SU-DHL-6 (cell line): ENCODE measurements at regions not wholly inside any gene's neighbourhood (a gene's known extent, or its start where the extent isn't known, plus 50 kb on each side); places are given as distances from the start of the nearest gene placed in this dataset.

Experiments
- H2AFZ ChIP-seq: fragments of 200-600 bp; sonication (generic); 2 replicates; pipeline ENCODE4 v1.6.1; 2014; ENCODE audit warnings: low read depth, mild to moderate bottlenecking, moderate library complexity, mixed read lengths, antibody characterized with exemption, low read length; ENCODE audit not compliant: severe bottlenecking
- H3F3A ChIP-seq: fragments of 200-600 bp; shearing (Covaris generic); 2 replicates; pipeline ENCODE4 v1.6.0; 2016; ENCODE audit warnings: antibody characterized with exemption, mild to moderate bottlenecking; ENCODE audit not compliant: insufficient read depth
- H3K27ac ChIP-seq: fragments of 200-600 bp; sonication (generic); 2 replicates; pipeline ENCODE4 v1.5.1; 2016; ENCODE audit warnings: low read depth, mild to moderate bottlenecking, low read length, moderate library complexity, mixed read lengths
- H3K27me3 ChIP-seq: fragments of 200-600 bp; sonication (generic), shearing (Covaris generic); 2 replicates; pipeline ENCODE4 v1.6.0; 2014; ENCODE audit warnings: mild to moderate bottlenecking, low read length
- H3K36me3 ChIP-seq: fragments of 200-600 bp; sonication (generic); 2 replicates; pipeline ENCODE4 v1.6.1; 2014; ENCODE audit warnings: mild to moderate bottlenecking, low read length, mixed read lengths
- H3K4me2 ChIP-seq: fragments of 300-600, 200-600 bp; shearing (Covaris generic), sonication (generic); 2 replicates; pipeline ENCODE4 v1.6.0; 2014; ENCODE audit warnings: low read length, low read depth, mild to moderate bottlenecking; ENCODE audit not compliant: poor library complexity, severe bottlenecking
- H3K4me3 ChIP-seq: fragments of 200-600 bp; sonication (generic); 2 replicates; pipeline ENCODE4 v1.5.1; 2014; ENCODE audit warnings: antibody characterized with exemption, low read length, mild to moderate bottlenecking, mixed read lengths; ENCODE audit not compliant: insufficient read depth, poor library complexity, severe bottlenecking
- H3K79me2 ChIP-seq: fragments of 200-600 bp; sonication (generic); 2 replicates; pipeline ENCODE4 v1.6.1; 2014; ENCODE audit warnings: mild to moderate bottlenecking, low read length, moderate library complexity; ENCODE audit not compliant: insufficient read depth
- H3K9ac ChIP-seq: fragments of 200-600 bp; sonication (generic); 2 replicates; pipeline ENCODE4 v1.7.0; 2014; ENCODE audit warnings: mild to moderate bottlenecking, low read length
- H3K9me2 ChIP-seq: fragments of 200-600 bp; sonication (generic); replicated peaks from 2 replicates; pipeline ENCODE4 v1.6.1; 2014; ENCODE audit warnings: low read length; ENCODE audit not compliant: insufficient read depth
- H3K9me3 ChIP-seq: fragments of 200-600 bp; sonication (generic); 2 replicates; pipeline ENCODE4 v1.6.1; 2014; ENCODE audit warnings: low read length, mixed read lengths; ENCODE audit not compliant: insufficient read depth
- H4K20me1 ChIP-seq: fragments of 200-600 bp; sonication (generic); 2 replicates; pipeline ENCODE4 v1.6.1; 2014; ENCODE audit warnings: low read depth, mild to moderate bottlenecking, antibody characterized with exemption, low read length, moderate library complexity, mixed read lengths
- EZH2phosphoT487 ChIP-seq: fragments of 200-600 bp; sonication (generic), shearing (Covaris generic); conservative IDR thresholded peaks from 2 replicates; pipeline ENCODE4 v1.6.1; 2018; ENCODE audit warnings: mild to moderate bottlenecking, antibody characterized with exemption, low read length, moderate library complexity, mixed read lengths
- TF ChIP-seq, protein P1 (sequence below): fragments of 200-600 bp; sonication (generic); IDR thresholded peaks from one replicate; pipeline ENCODE4 v1.5.1; 2017; ENCODE audit warnings: antibody characterized with exemption, mild to moderate bottlenecking, low read length, moderate library complexity; ENCODE audit not compliant: insufficient read depth, poor library complexity, severe bottlenecking

GRCh38 chr13:59250336-59251189 is 913.2 kb downstream of the DIAPH3 start:
- H3K9me3 ChIP-seq = no peaks in the 10 kb centered on the region
- H3K9ac ChIP-seq = no peak overlapping the region
- no peaks in the 10 kb centered on the region for H3K36me3 ChIP-seq
- no peaks in the 10 kb centered on the region for H3K9me2 ChIP-seq
- no peak overlapping the region for H3K27ac ChIP-seq
- H4K20me1 ChIP-seq = no peaks in the 10 kb centered on the region
- no peak overlapping the region for H2AFZ ChIP-seq
- no peak overlapping the region for H3K4me2 ChIP-seq
- H3K79me2 ChIP-seq = no peaks in the 10 kb centered on the region
- H3K4me3 ChIP-seq = no peak overlapping the region
- no peaks in the 10 kb centered on the region for H3F3A ChIP-seq
- H3K27me3 ChIP-seq = no peaks in the 10 kb centered on the region
- no peak for TF ChIP-seq EZH2phosphoT487
- TF ChIP-seq, protein P1, sequence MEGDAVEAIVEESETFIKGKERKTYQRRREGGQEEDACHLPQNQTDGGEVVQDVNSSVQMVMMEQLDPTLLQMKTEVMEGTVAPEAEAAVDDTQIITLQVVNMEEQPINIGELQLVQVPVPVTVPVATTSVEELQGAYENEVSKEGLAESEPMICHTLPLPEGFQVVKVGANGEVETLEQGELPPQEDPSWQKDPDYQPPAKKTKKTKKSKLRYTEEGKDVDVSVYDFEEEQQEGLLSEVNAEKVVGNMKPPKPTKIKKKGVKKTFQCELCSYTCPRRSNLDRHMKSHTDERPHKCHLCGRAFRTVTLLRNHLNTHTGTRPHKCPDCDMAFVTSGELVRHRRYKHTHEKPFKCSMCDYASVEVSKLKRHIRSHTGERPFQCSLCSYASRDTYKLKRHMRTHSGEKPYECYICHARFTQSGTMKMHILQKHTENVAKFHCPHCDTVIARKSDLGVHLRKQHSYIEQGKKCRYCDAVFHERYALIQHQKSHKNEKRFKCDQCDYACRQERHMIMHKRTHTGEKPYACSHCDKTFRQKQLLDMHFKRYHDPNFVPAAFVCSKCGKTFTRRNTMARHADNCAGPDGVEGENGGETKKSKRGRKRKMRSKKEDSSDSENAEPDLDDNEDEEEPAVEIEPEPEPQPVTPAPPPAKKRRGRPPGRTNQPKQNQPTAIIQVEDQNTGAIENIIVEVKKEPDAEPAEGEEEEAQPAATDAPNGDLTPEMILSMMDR = no peak

- Histone ChIP-seq H3K36me3 (no peaks in the 10 kb centered on the region), H3F3A (no peaks in the 10 kb centered on the region), H3K9ac (no peak overlapping the region), H3K27ac (no peak overlapping the region), H3K27me3 (no peaks in the 10 kb centered on the region), H3K9me2 (no peaks in the 10 kb centered on the region), H3K4me3 (no peak overlapping the region), H3K79me2 (no peaks in the 10 kb centered on the region), H3K4me2 (no peak overlapping the region), H2AFZ (no peak overlapping the region), H3K9me3 (no peaks in the 10 kb centered on the region), H4K20me1 (no peaks in the 10 kb centered on the region)
- TF ChIP-seq, protein P1 = no peak
- TF ChIP-seq EZH2phosphoT487 = no peak
Observed at GRCh38 chr13:59259165-59260000, 904.3 kb downstream of the DIAPH3 start.

GRCh38 chr13:59261928-59262488 is 901.7 kb downstream of the DIAPH3 start:
- H3K4me2 ChIP-seq = no peak overlapping the region
- H3F3A ChIP-seq = no peaks in the 10 kb centered on the region
- no peak overlapping the region for H2AFZ ChIP-seq
- no peaks in the 10 kb centered on the region for H3K27me3 ChIP-seq
- no peaks in the 10 kb centered on the region for H3K36me3 ChIP-seq
- no peak overlapping the region for H3K4me3 ChIP-seq
- H3K9ac ChIP-seq = no peak overlapping the region
- H4K20me1 ChIP-seq = no peaks in the 10 kb centered on the region
- no peaks in the 10 kb centered on the region for H3K9me3 ChIP-seq
- TF ChIP-seq, protein P1 = no peak
- TF ChIP-seq EZH2phosphoT487 = no peak
- no peak overlapping the region for H3K27ac ChIP-seq
- no peaks in the 10 kb centered on the region for H3K79me2 ChIP-seq
- no peaks in the 10 kb centered on the region for H3K9me2 ChIP-seq
